Gastrocnemius medialis (tissue), 4 donors: ENCODE measurements at regions not wholly inside any gene's neighbourhood (a gene's known extent, or its start where the extent isn't known, plus 50 kb on each side); places are given as distances from the start of the nearest gene placed in this dataset.

ENCODE experiments used
- ATAC-seq, 2 donors: fragments of 150-250 bp; one replicate each; pipeline ENCODE4 v1.9.1; 2016
- DNase-seq, 2 donors: peaks; one replicate each; pipeline ENCODE4 v3.0.0-alpha.2; 2019
- H3K27ac ChIP-seq, 4 donors: fragments of 200-600 bp; sonication (generic); 1 replicate in 1 of 4; 2 replicates in 3 of 4; pipeline ENCODE4 v1.5.1; 2016 to 2018; ENCODE audit warnings: mild to moderate bottlenecking in 2 of 4, moderate library complexity in 1 of 4
- H3K27me3 ChIP-seq, 3 donors: fragments of 200-600 bp; sonication (generic) in 2 of 3; 1 replicate in 1 of 3; 2 replicates in 2 of 3; pipeline versions ENCODE4 v1.5.1 to v1.6.0; 2016 to 2019; ENCODE audit warnings: mild to moderate bottlenecking in 1 of 3, moderate library complexity in 1 of 3
- H3K36me3 ChIP-seq, 2 donors: fragments of 200-600 bp; sonication (generic) in 1 of 2; one replicate each; pipeline ENCODE4 v1.5.1; 2017 to 2018
- H3K4me1 ChIP-seq, 2 donors: fragments of 200-600 bp; sonication (generic) in 1 of 2; one replicate each; pipeline ENCODE4 v1.5.1; 2016 to 2017; ENCODE audit warnings: mild to moderate bottlenecking in 2 of 2
- H3K4me3 ChIP-seq, 4 donors: fragments of 200-600 bp; sonication (generic) in 3 of 4; 1 replicate in 1 of 4; 2 replicates in 3 of 4; pipeline ENCODE4 v1.5.1; 2016 to 2019; ENCODE audit warnings: mild to moderate bottlenecking in 2 of 4
- H3K9me3 ChIP-seq, 3 donors: fragments of 200-600 bp; sonication (generic) in 2 of 3; 1 replicate in 1 of 3; 2 replicates in 2 of 3; pipeline ENCODE4 v1.5.1; 2016 to 2019
- CTCF ChIP-seq, 5 experiments: fragments of 450-650 bp in 3 of 5; fragments of 200-600 bp in 2 of 5; sonication (generic) in 2 of 5; IDR thresholded peaks in 4 of 5; conservative IDR thresholded peaks in 1 of 5; 1 replicate in 4 of 5; 2 replicates in 1 of 5; pipeline ENCODE4 v1.5.1; 2016 to 2019; ENCODE audit warnings: antibody characterized with exemption in 5 of 5, mild to moderate bottlenecking in 3 of 5, moderate library complexity in 3 of 5
- POLR2A ChIP-seq, 2 donors: fragments of 450-650 bp; IDR thresholded peaks; one replicate each; pipeline ENCODE4 v1.6.1; 2017; ENCODE audit warnings: antibody characterized with exemption in 2 of 2, mild to moderate bottlenecking in 2 of 2, moderate library complexity in 2 of 2
- in situ Hi-C, 4 donors: fragments of 200-750 bp; cut with MboI; loops; one replicate each; pipeline versions ENCODE4 v1.15.0 to v1.8.0; 2017; ENCODE audit warnings: low sequenced_read_pairs in 4 of 4
- intact Hi-C: fragments of 100-400 bp; cut with DNase I; formaldehyde crosslinking; loops from one replicate; pipeline ENCODE4 v1.15.1; 2023; ENCODE audit warnings: low total_unique reads

DNA sequence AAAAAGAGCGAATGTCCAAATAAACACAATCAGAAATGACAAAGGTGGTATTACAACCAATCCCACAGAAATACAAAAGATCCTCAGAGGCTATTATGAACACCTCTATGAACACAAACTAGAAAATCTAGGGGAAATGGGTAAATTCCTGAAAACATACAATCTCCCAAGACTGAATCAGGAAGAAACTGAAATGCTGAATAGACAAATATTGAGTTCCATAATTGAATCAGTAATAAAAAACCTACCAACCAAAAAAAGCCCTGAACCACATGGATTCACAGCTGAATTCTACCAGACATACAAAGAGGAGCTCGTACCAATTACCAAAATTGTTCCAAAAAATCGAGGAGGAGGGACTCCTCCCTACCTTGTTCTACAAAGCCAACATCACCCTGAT, 56.1 kb upstream of the ZNF800 start:
- H3K27ac ChIP-seq = no peak overlapping the region
- H3K4me1 ChIP-seq = no peaks in the 10 kb centered on the region
- no peak overlapping the region for H3K4me3 ChIP-seq
- no peak for DNase-seq
- TF ChIP-seq CTCF (IDR thresholded peaks at IDR 0.05 in 4 of 5, conservative IDR thresholded peaks at IDR 0.05 in 1 of 5) (no peak), POLR2A (IDR thresholded peaks at IDR 0.05) (no peak)
- H3K9me3 ChIP-seq = no peaks in the 10 kb centered on the region
- ATAC-seq = no peak
- H3K27me3 ChIP-seq = no peaks in the 10 kb centered on the region
- no peaks in the 10 kb centered on the region for H3K36me3 ChIP-seq
- intact Hi-C loops = no loop called here
- in situ Hi-C loops = no loop called here

GRCh38 chr7:127447326-127447945, 54.9 kb upstream of the ZNF800 start:
- Histone ChIP-seq H3K27me3 (no peaks in the 10 kb centered on the region), H3K4me3 (no peak overlapping the region), H3K9me3 (no peaks in the 10 kb centered on the region), H3K27ac (no peak overlapping the region), H3K36me3 (no peaks in the 10 kb centered on the region), H3K4me1 (no peaks in the 10 kb centered on the region)
- ATAC-seq (no peak), DNase-seq (no peak)
- in situ Hi-C loops (no loop called here), intact Hi-C loops (no loop called here)
- TF ChIP-seq CTCF (IDR thresholded peaks at IDR 0.05 in 4 of 5, conservative IDR thresholded peaks at IDR 0.05 in 1 of 5) (no peak), POLR2A (IDR thresholded peaks at IDR 0.05) (no peak)

DNA sequence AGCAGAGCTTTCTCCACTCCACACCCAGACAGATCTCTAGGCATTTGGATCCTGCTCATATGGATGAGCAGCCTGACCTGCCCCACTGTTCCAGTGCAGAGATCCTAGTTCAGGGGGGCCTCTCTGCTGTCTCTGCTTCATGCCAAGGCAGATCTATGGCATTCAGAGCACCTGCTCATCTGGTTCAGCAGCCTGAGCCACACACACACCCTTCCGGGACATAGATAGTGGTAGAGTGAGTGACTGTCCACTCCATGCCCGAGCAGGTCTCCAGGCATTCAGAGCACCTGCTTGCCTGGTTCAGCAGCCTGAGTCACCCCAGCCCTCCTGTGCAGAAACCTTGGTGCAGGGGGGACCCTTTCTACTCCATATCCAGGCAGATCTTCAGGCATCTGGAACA, 54.3 kb upstream of the ZNF800 start:
- no peak overlapping the region for H3K27ac ChIP-seq
- ATAC-seq (no peak), DNase-seq (no peak)
- in situ Hi-C loops (no loop called here), intact Hi-C loops (no loop called here)
- no peaks in the 10 kb centered on the region for H3K9me3 ChIP-seq
- no peaks in the 10 kb centered on the region for H3K4me1 ChIP-seq
- no peak overlapping the region for H3K4me3 ChIP-seq
- TF ChIP-seq POLR2A (IDR thresholded peaks at IDR 0.05) = no peak
- TF ChIP-seq CTCF (IDR thresholded peaks at IDR 0.05 in 4 of 5, conservative IDR thresholded peaks at IDR 0.05 in 1 of 5) = no peak
- no peaks in the 10 kb centered on the region for H3K36me3 ChIP-seq
- H3K27me3 ChIP-seq = no peaks in the 10 kb centered on the region
